Spinal cord (tissue), 9 donors: ENCODE measurements at regions not wholly inside any gene's neighbourhood (a gene's known extent, or its start where the extent isn't known, plus 50 kb on each side); places are given as distances from the start of the nearest gene placed in this dataset.
A peak's percentile ranks its signal among the peaks of the same experiment; 100 is the strongest.

ENCODE experiments used
- DNase-seq, 6 donors: peaks; one replicate each; pipeline versions ENCODE4 v3.0.0 to v3.0.0-alpha.2; 2013 to 2015; ENCODE audit warnings: low spot score in 6 of 6, low read depth in 4 of 6
- H3K27ac ChIP-seq: one replicate; pipeline ENCODE4 v1.5.1; 2013; ENCODE audit warnings: low read depth, low read length, control low read depth
- H3K27me3 ChIP-seq: one replicate; pipeline ENCODE4 v1.6.1; 2013; ENCODE audit warnings: low read length; ENCODE audit not compliant: control insufficient read depth, insufficient read depth
- H3K36me3 ChIP-seq: one replicate; pipeline ENCODE4 v1.6.1; 2013; ENCODE audit warnings: low read length; ENCODE audit not compliant: control insufficient read depth, insufficient read depth
- H3K4me1 ChIP-seq: one replicate; pipeline ENCODE4 v1.6.1; 2013; ENCODE audit warnings: low read length; ENCODE audit not compliant: control insufficient read depth, insufficient read depth
- H3K4me3 ChIP-seq: one replicate; pipeline ENCODE4 v1.5.1; 2013; ENCODE audit warnings: low read depth, low read length, control low read depth
- H3K9me3 ChIP-seq: one replicate; pipeline ENCODE4 v1.6.1; 2013; ENCODE audit warnings: low read length; ENCODE audit not compliant: control insufficient read depth, insufficient read depth
- WGBS: methylation state at CpG from one replicate; pipeline ENCODE4 v1.1.5; 2013; ENCODE audit warnings: missing lambda C conversion rate; ENCODE audit not compliant: insufficient coverage; 5-methylcytosine and 5-hydroxymethylcytosine counted together
- donor health status: healthy.

- WGBS = 83% methylated on average over 2 of the region's 2 CpGs
- DNase-seq = no peak
- Histone ChIP-seq H3K4me1 (no peaks in the 10 kb centered on the region), H3K4me3 (no peak overlapping the region), H3K27ac (no peak overlapping the region), H3K27me3 (no peaks in the 10 kb centered on the region), H3K36me3 (no peaks in the 10 kb centered on the region), H3K9me3 (no peaks in the 10 kb centered on the region)
These were observed 67.3 kb downstream of the HSPB8 start for GRCh38 chr12:119245904-119246494.

- Histone ChIP-seq H3K27ac (no peak overlapping the region), H3K36me3 (no peaks in the 10 kb centered on the region), H3K9me3 (no peaks in the 10 kb centered on the region), H3K27me3 (no peaks in the 10 kb centered on the region), H3K4me1 (no peaks in the 10 kb centered on the region), H3K4me3 (no peak overlapping the region)
- 79% methylated on average over 2 of the region's 6 CpGs for WGBS
- no peak for DNase-seq
These were observed 68.4 kb downstream of the HSPB8 start for GRCh38 chr12:119247007-119247719.

- Histone ChIP-seq H3K36me3 (no peaks in the 10 kb centered on the region), H3K9me3 (no peaks in the 10 kb centered on the region), H3K27me3 (no peaks in the 10 kb centered on the region), H3K27ac (no peak overlapping the region), H3K4me1 (no peaks in the 10 kb centered on the region), H3K4me3 (no peak overlapping the region)
- no peak for DNase-seq
These were observed 69.0 kb downstream of the HSPB8 start for GRCh38 chr12:119247720-119248043.

- no peaks in the 10 kb centered on the region for H3K9me3 ChIP-seq
- H3K27me3 ChIP-seq = no peaks in the 10 kb centered on the region
- DNase-seq = peak in 1 of 6 donors; percentile 91
- no peaks in the 10 kb centered on the region for H3K4me1 ChIP-seq
- no peaks in the 10 kb centered on the region for H3K36me3 ChIP-seq
- no peak overlapping the region for H3K27ac ChIP-seq
- WGBS = 8% methylated on average over 6 of the region's 11 CpGs
- no peak overlapping the region for H3K4me3 ChIP-seq
These were observed 70.8 kb downstream of the HSPB8 start for GRCh38 chr12:119249383-119250155.

- Histone ChIP-seq H3K27me3 (no peaks in the 10 kb centered on the region), H3K4me3 (no peak overlapping the region), H3K4me1 (peaks cover 4% of the 10 kb centered on the region), H3K9me3 (no peaks in the 10 kb centered on the region), H3K27ac (no peak overlapping the region), H3K36me3 (no peaks in the 10 kb centered on the region)
- DNase-seq = no peak
- 49% methylated on average over 3 of the region's 4 CpGs for WGBS
These were observed 76.6 kb downstream of the HSPB8 start for GRCh38 chr12:119255314-119255713.

- Histone ChIP-seq H3K4me3 (no peak overlapping the region), H3K4me1 (peaks cover 4% of the 10 kb centered on the region)
- DNase-seq = peak in 1 of 6 donors; percentile 32
These were observed 76.4 kb upstream of the CCDC60 start for GRCh38 chr12:119258149-119258548.

GRCh38 chr12:119258556-119258955 lies 76.0 kb upstream of the CCDC60 start:
- Histone ChIP-seq H3K4me3 (no peak overlapping the region), H3K36me3 (no peaks in the 10 kb centered on the region), H3K4me1 (peaks cover 4% of the 10 kb centered on the region), H3K27me3 (no peaks in the 10 kb centered on the region), H3K9me3 (peaks cover 3% of the 10 kb centered on the region), H3K27ac (no peak overlapping the region)
- DNase-seq = peak in 1 of 6 donors; percentile 57
- WGBS = 55% methylated on average over 3 of the region's 4 CpGs

More at GRCh38 chr12:119258149-119258548, 76.4 kb upstream of the CCDC60 start:
- Histone ChIP-seq H3K27ac (no peak overlapping the region), H3K36me3 (no peaks in the 10 kb centered on the region), H3K27me3 (no peaks in the 10 kb centered on the region), H3K9me3 (peaks cover 3% of the 10 kb centered on the region)
- WGBS = 76% methylated on average over 5 of the region's 7 CpGs

GRCh38 chr12:119259484-119259883 lies 75.0 kb upstream of the CCDC60 start:
- Histone ChIP-seq H3K27ac (no peak overlapping the region), H3K4me3 (no peak overlapping the region), H3K9me3 (peaks cover 3% of the 10 kb centered on the region), H3K27me3 (no peaks in the 10 kb centered on the region), H3K36me3 (no peaks in the 10 kb centered on the region), H3K4me1 (peaks cover 4% of the 10 kb centered on the region)
- no CpG with 5 or more reads among the region's 4 CpGs for WGBS
- DNase-seq = no peak

- Histone ChIP-seq H3K9me3 (peaks cover 3% of the 10 kb centered on the region), H3K4me3 (no peak overlapping the region), H3K36me3 (no peaks in the 10 kb centered on the region), H3K4me1 (peaks cover 4% of the 10 kb centered on the region), H3K27me3 (no peaks in the 10 kb centered on the region), H3K27ac (no peak overlapping the region)
- no peak for DNase-seq
- 100% methylated on average over 1 of the region's 2 CpGs for WGBS
These were observed 72.1 kb upstream of the CCDC60 start for GRCh38 chr12:119262388-119262787.
